ENCODE measurements at regions not wholly inside any gene's neighbourhood (a gene's known extent, or its start where the extent isn't known, plus 50 kb on each side); places are given as distances from the start of the nearest gene placed in this dataset.

GRCh38 chr22:34096770-34097169, 176.5 kb upstream of the LARGE1 start:
- Mint-ChIP-seq H3K36me3 (ENCODE audit: low read depth) (no peaks in the 10 kb centered on the region), H3K27me3 (ENCODE audit: low read depth) (no peaks in the 10 kb centered on the region), H3K27ac (ENCODE audit: unreplicated experiment) (no peak overlapping the region), H3K4me3 (ENCODE audit: unreplicated experiment) (no peak overlapping the region), H3K9me3 (ENCODE audit: low read depth) (peaks cover 7% of the 10 kb centered on the region), H3K4me1 (ENCODE audit: low read depth) (no peaks in the 10 kb centered on the region)
- DNase-seq (ENCODE audit: low spot score): no peak
- no peak for TF ChIP-seq CTCF (IDR thresholded peaks at IDR 0.05)

GRCh38 chr22:34099278-34099677, 179.0 kb upstream of the LARGE1 start:
- TF ChIP-seq CTCF (IDR thresholded peaks at IDR 0.05): no peak
- no peak overlapping the region for H3K4me3 Mint-ChIP-seq (ENCODE audit: unreplicated experiment)
- H3K36me3 Mint-ChIP-seq (ENCODE audit: low read depth): no peaks in the 10 kb centered on the region
- no peaks in the 10 kb centered on the region for H3K27me3 Mint-ChIP-seq (ENCODE audit: low read depth)
- no peaks in the 10 kb centered on the region for H3K4me1 Mint-ChIP-seq (ENCODE audit: low read depth)
- no peak for DNase-seq (ENCODE audit: low spot score)
- H3K27ac Mint-ChIP-seq (ENCODE audit: unreplicated experiment): no peak overlapping the region
- H3K9me3 Mint-ChIP-seq (ENCODE audit: low read depth): peaks cover 8% of the 10 kb centered on the region

GRCh38 chr22:34102633-34103032, 182.4 kb upstream of the LARGE1 start:
- Mint-ChIP-seq H3K27me3 (ENCODE audit: low read depth) (peaks cover 10% of the 10 kb centered on the region), H3K27ac (ENCODE audit: unreplicated experiment) (no peak overlapping the region), H3K9me3 (ENCODE audit: low read depth) (peaks cover 5% of the 10 kb centered on the region), H3K36me3 (ENCODE audit: low read depth) (no peaks in the 10 kb centered on the region), H3K4me3 (ENCODE audit: unreplicated experiment) (no peak overlapping the region), H3K4me1 (ENCODE audit: low read depth) (no peaks in the 10 kb centered on the region)
- TF ChIP-seq CTCF (IDR thresholded peaks at IDR 0.05): no peak
- DNase-seq (ENCODE audit: low spot score): no peak

GRCh38 chr22:34105461-34106062, 185.3 kb upstream of the LARGE1 start:
- TF ChIP-seq CTCF (IDR thresholded peaks at IDR 0.05): peak; percentile 74
- H3K4me3 Mint-ChIP-seq (ENCODE audit: unreplicated experiment): no peak overlapping the region
- H3K27ac Mint-ChIP-seq (ENCODE audit: unreplicated experiment): no peak overlapping the region
- no peak for DNase-seq (ENCODE audit: low spot score)
- no peaks in the 10 kb centered on the region for H3K36me3 Mint-ChIP-seq (ENCODE audit: low read depth)
- H3K9me3 Mint-ChIP-seq (ENCODE audit: low read depth): peaks cover 5% of the 10 kb centered on the region
- H3K4me1 Mint-ChIP-seq (ENCODE audit: low read depth): no peaks in the 10 kb centered on the region
- peaks cover 10% of the 10 kb centered on the region for H3K27me3 Mint-ChIP-seq (ENCODE audit: low read depth)

GRCh38 chr22:34108168-34108567, 187.9 kb upstream of the LARGE1 start:
- Mint-ChIP-seq H3K27ac (ENCODE audit: unreplicated experiment) (no peak overlapping the region), H3K4me1 (ENCODE audit: low read depth) (no peaks in the 10 kb centered on the region), H3K36me3 (ENCODE audit: low read depth) (no peaks in the 10 kb centered on the region), H3K27me3 (ENCODE audit: low read depth) (peaks cover 10% of the 10 kb centered on the region), H3K9me3 (ENCODE audit: low read depth) (no peaks in the 10 kb centered on the region), H3K4me3 (ENCODE audit: unreplicated experiment) (no peak overlapping the region)
- no peak for DNase-seq (ENCODE audit: low spot score)
- TF ChIP-seq CTCF (IDR thresholded peaks at IDR 0.05): no peak
